ENCODE measurements at regions not wholly inside any gene's neighbourhood (a gene's known extent, or its start where the extent isn't known, plus 50 kb on each side); places are given as distances from the start of the nearest gene placed in this dataset.

GRCh38 chr11:7167976-7168740 lies 79.4 kb downstream of the RBMXL2 start:
- Histone ChIP-seq H3K4me2 (ENCODE audit: unreplicated experiment) (no peak overlapping the region), H3K27ac (no peak overlapping the region), H3K27me3 (replicated peaks; ENCODE audit: insufficient read depth) (no peaks in the 10 kb centered on the region), H3K79me2 (ENCODE audit: insufficient read depth) (no peaks in the 10 kb centered on the region), H3K36me3 (ENCODE audit: low read depth) (no peaks in the 10 kb centered on the region), H4K20me1 (ENCODE audit: insufficient read depth) (no peaks in the 10 kb centered on the region), H3K9me3 (ENCODE audit: low read depth) (no peaks in the 10 kb centered on the region), H3K9me2 (ENCODE audit: insufficient read depth) (no peaks in the 10 kb centered on the region), H3K4me3 (no peak overlapping the region), H3K9ac (no peak overlapping the region), H3F3A (ENCODE audit: insufficient read depth) (no peaks in the 10 kb centered on the region), H3K4me1 (ENCODE audit: insufficient read depth) (no peaks in the 10 kb centered on the region), H2AFZ (no peak overlapping the region)
- TF ChIP-seq EZH2phosphoT487 (IDR thresholded peaks at IDR 0.05; ENCODE audit: insufficient read depth, low read depth) (no peak), EZH2 (IDR thresholded peaks at IDR 0.05; ENCODE audit: insufficient read depth, poor library complexity, severe bottlenecking) (no peak)
- WGBS, 2 experiments (ENCODE audit: low coverage in 1 of 2, low lambda C conversion rate in 2 of 2, missing lambda C conversion rate in 2 of 2): 31 to 46% methylated on average over 2 of the region's 2 CpGs
- DNase-seq: no peak
- in situ Hi-C loops (cut with MboI): no loop called here

- Histone ChIP-seq H3F3A (ENCODE audit: insufficient read depth) (no peaks in the 10 kb centered on the region), H3K27ac (no peak overlapping the region), H3K36me3 (ENCODE audit: low read depth) (no peaks in the 10 kb centered on the region), H3K4me3 (no peak overlapping the region), H3K9ac (no peak overlapping the region), H4K20me1 (ENCODE audit: insufficient read depth) (no peaks in the 10 kb centered on the region), H3K79me2 (ENCODE audit: insufficient read depth) (no peaks in the 10 kb centered on the region), H3K9me3 (ENCODE audit: low read depth) (no peaks in the 10 kb centered on the region), H3K4me1 (ENCODE audit: insufficient read depth) (no peaks in the 10 kb centered on the region), H3K27me3 (replicated peaks; ENCODE audit: insufficient read depth) (no peaks in the 10 kb centered on the region), H3K4me2 (ENCODE audit: unreplicated experiment) (no peak overlapping the region), H2AFZ (no peak overlapping the region), H3K9me2 (ENCODE audit: insufficient read depth) (no peaks in the 10 kb centered on the region)
- 25 to 45% methylated on average over 1 of the region's 1 CpG for WGBS, 2 experiments (ENCODE audit: low coverage in 1 of 2, low lambda C conversion rate in 2 of 2, missing lambda C conversion rate in 2 of 2)
- no peak for DNase-seq
- in situ Hi-C loops (cut with MboI): no loop called here
- TF ChIP-seq EZH2phosphoT487 (IDR thresholded peaks at IDR 0.05; ENCODE audit: insufficient read depth, low read depth): no peak
- no peak for TF ChIP-seq EZH2 (IDR thresholded peaks at IDR 0.05; ENCODE audit: insufficient read depth, poor library complexity, severe bottlenecking)
Measured at GRCh38 chr11:7168741-7168990, 79.9 kb downstream of the RBMXL2 start.

- WGBS, 2 experiments (ENCODE audit: low coverage in 1 of 2, low lambda C conversion rate in 2 of 2, missing lambda C conversion rate in 2 of 2): 56 to 58% methylated on average over 6 of the region's 6 CpGs
- in situ Hi-C loops (cut with MboI): no loop called here
Measured at GRCh38 chr11:7170431-7170830, 81.3 kb upstream of the SYT9 start.

GRCh38 chr11:7175007-7175406 lies 76.7 kb upstream of the SYT9 start:
- H3K9ac ChIP-seq: no peak overlapping the region
- TF ChIP-seq EZH2phosphoT487 (IDR thresholded peaks at IDR 0.05; ENCODE audit: insufficient read depth, low read depth) (no peak), EZH2 (IDR thresholded peaks at IDR 0.05; ENCODE audit: insufficient read depth, poor library complexity, severe bottlenecking) (no peak)
- H3K4me1 ChIP-seq (ENCODE audit: insufficient read depth): no peaks in the 10 kb centered on the region
- no peaks in the 10 kb centered on the region for H4K20me1 ChIP-seq (ENCODE audit: insufficient read depth)
- no peaks in the 10 kb centered on the region for H3K9me2 ChIP-seq (ENCODE audit: insufficient read depth)
- H3F3A ChIP-seq (ENCODE audit: insufficient read depth): no peaks in the 10 kb centered on the region
- H3K27me3 ChIP-seq (replicated peaks; ENCODE audit: insufficient read depth): no peaks in the 10 kb centered on the region
- no peaks in the 10 kb centered on the region for H3K9me3 ChIP-seq (ENCODE audit: low read depth)
- no peak overlapping the region for H3K4me2 ChIP-seq (ENCODE audit: unreplicated experiment)
- no peak overlapping the region for H2AFZ ChIP-seq
- H3K4me3 ChIP-seq: no peak overlapping the region
- H3K36me3 ChIP-seq (ENCODE audit: low read depth): no peaks in the 10 kb centered on the region
- in situ Hi-C loops (cut with MboI): no loop called here
- no peaks in the 10 kb centered on the region for H3K79me2 ChIP-seq (ENCODE audit: insufficient read depth)
- no peak for DNase-seq
- H3K27ac ChIP-seq: no peak overlapping the region

More at GRCh38 chr11:7170431-7170830, 81.3 kb upstream of the SYT9 start:
- H2AFZ ChIP-seq: no peak overlapping the region
- no peaks in the 10 kb centered on the region for H3K9me3 ChIP-seq (ENCODE audit: low read depth)
- no peaks in the 10 kb centered on the region for H3K27me3 ChIP-seq (replicated peaks; ENCODE audit: insufficient read depth)
- no peak overlapping the region for H3K9ac ChIP-seq
- TF ChIP-seq EZH2 (IDR thresholded peaks at IDR 0.05; ENCODE audit: insufficient read depth, poor library complexity, severe bottlenecking): no peak
- TF ChIP-seq EZH2phosphoT487 (IDR thresholded peaks at IDR 0.05; ENCODE audit: insufficient read depth, low read depth): no peak
- DNase-seq: no peak
- no peaks in the 10 kb centered on the region for H3F3A ChIP-seq (ENCODE audit: insufficient read depth)
- no peaks in the 10 kb centered on the region for H4K20me1 ChIP-seq (ENCODE audit: insufficient read depth)
- H3K9me2 ChIP-seq (ENCODE audit: insufficient read depth): no peaks in the 10 kb centered on the region
- no peaks in the 10 kb centered on the region for H3K36me3 ChIP-seq (ENCODE audit: low read depth)
- no peak overlapping the region for H3K4me2 ChIP-seq (ENCODE audit: unreplicated experiment)
- no peak overlapping the region for H3K4me3 ChIP-seq
- no peaks in the 10 kb centered on the region for H3K4me1 ChIP-seq (ENCODE audit: insufficient read depth)
- H3K79me2 ChIP-seq (ENCODE audit: insufficient read depth): no peaks in the 10 kb centered on the region
- H3K27ac ChIP-seq: no peak overlapping the region

- Histone ChIP-seq H3K9me3 (ENCODE audit: low read depth) (no peaks in the 10 kb centered on the region), H3F3A (ENCODE audit: insufficient read depth) (no peaks in the 10 kb centered on the region), H3K36me3 (ENCODE audit: low read depth) (no peaks in the 10 kb centered on the region), H3K9me2 (ENCODE audit: insufficient read depth) (no peaks in the 10 kb centered on the region), H3K9ac (no peak overlapping the region), H2AFZ (no peak overlapping the region), H3K27ac (no peak overlapping the region), H3K27me3 (replicated peaks; ENCODE audit: insufficient read depth) (peaks cover 5% of the 10 kb centered on the region), H3K4me1 (ENCODE audit: insufficient read depth) (peaks cover 7% of the 10 kb centered on the region; the same call in 1 of the 2 replicates), H3K4me2 (ENCODE audit: unreplicated experiment) (no peak overlapping the region), H3K79me2 (ENCODE audit: insufficient read depth) (no peaks in the 10 kb centered on the region), H3K4me3 (no peak overlapping the region), H4K20me1 (ENCODE audit: insufficient read depth) (no peaks in the 10 kb centered on the region)
- WGBS, 2 experiments (ENCODE audit: low coverage in 1 of 2, low lambda C conversion rate in 2 of 2, missing lambda C conversion rate in 2 of 2): 20 to 28% methylated on average over 2 of the region's 2 CpGs
- TF ChIP-seq EZH2 (IDR thresholded peaks at IDR 0.05; ENCODE audit: insufficient read depth, poor library complexity, severe bottlenecking) (no peak), EZH2phosphoT487 (IDR thresholded peaks at IDR 0.05; ENCODE audit: insufficient read depth, low read depth) (no peak)
- DNase-seq: peak; percentile 16
- in situ Hi-C loops (cut with MboI): no loop called here
Measured at GRCh38 chr11:7186190-7186589, 65.5 kb upstream of the SYT9 start.
